DMS53 treated with DMSO at 0.1 percent for 48 hours (cell line): ENCODE measurements at regions not wholly inside any gene's neighbourhood (a gene's known extent, or its start where the extent isn't known, plus 50 kb on each side); places are given as distances from the start of the nearest gene placed in this dataset.

ENCODE experiments used
- DNase-seq: peaks from one replicate; lab custom pipeline; 2025; ENCODE audit not compliant: unreplicated experiment; lab: John Stamatoyannopoulos, UW

DNA sequence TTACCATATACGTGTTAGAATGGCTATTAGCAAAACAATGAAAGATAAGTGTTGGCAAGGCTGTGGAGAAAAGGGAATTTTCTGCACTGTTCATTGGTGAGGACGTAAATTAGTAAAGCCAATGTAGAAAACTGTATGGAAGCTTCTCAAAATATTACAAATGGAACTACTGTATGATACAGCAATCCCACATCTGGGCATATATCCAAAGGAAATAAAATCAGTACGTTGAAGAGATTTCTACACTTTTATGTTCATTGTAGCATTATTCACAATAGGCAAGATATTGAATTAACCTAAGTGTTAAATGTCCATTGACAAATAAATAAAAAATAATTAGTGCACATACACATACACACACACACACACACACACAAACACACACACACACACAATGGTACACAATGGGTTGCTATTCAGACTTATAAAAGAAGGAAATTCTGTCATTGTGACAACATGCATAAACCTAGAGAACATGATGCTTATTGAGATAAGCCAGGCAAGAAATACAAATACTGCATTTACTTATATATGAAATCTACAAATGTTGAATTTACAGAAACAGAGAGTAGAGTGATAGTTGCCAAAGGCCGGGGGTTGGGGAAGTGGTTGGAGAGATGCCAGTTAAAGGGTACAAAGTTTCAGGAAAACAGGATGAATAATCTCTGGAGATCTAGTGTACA lies 565.8 kb upstream of the LRRC4C start:
- no peak for DNase-seq

DNA sequence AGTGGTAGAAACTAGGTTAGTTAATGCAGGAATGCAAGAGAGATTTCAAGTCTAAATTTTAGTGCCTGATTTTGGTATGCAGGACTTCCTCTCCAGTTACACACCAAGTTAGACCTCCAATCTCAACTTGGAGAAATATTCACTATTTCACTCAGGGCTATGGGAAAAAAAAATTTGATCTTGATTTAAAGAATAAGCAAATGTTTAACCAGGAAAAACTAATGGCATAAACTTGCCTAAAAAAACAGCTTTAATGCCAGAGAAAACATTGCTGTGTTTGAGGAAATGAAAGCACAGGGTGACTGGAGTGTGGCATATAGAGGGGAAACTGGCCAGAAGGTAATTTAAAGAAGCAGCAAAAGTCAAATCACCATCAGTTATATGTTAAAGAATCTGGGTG lies 575.4 kb upstream of the LRRC4C start:
- DNase-seq, result no peak

DNA sequence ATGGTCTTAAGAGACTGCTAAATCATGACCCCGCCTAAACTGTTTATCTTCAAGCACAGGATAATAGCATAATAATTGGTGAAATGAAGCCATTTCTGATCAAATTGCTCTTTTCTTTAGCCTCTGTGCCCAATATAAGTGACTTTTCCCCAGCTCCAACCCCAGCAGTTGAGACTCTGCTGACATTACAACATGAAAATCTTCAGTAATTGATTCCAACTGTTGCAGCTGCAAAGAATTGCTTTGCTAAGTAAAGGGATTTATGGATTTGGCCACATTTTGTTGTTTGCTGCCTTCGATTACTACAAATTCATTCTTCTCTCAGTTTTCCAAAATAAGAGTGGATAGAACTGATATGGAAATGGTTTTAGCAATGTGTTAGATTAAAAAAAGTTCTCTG lies 576.7 kb upstream of the LRRC4C start:
- DNase-seq, result no peak

DNA sequence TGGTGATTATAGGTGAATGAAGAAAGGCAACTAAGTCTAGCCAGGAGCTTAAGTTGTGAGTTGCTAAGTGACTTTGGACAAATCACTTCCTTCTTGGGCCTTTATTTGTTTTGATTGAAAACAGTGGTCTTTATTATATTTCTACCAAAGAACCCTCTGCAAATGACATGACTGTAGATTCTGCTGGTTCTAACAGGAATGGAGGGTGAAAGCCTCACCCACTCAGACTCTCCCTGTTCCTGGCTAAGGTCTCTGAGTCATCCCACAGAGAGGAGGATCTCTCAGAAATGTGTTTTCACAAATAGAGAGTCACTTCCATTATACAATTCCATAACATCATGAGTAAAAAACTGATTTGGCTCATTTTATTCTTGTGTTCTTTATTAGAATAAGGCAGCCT lies 583.9 kb upstream of the LRRC4C start:
- no peak for DNase-seq

DNA sequence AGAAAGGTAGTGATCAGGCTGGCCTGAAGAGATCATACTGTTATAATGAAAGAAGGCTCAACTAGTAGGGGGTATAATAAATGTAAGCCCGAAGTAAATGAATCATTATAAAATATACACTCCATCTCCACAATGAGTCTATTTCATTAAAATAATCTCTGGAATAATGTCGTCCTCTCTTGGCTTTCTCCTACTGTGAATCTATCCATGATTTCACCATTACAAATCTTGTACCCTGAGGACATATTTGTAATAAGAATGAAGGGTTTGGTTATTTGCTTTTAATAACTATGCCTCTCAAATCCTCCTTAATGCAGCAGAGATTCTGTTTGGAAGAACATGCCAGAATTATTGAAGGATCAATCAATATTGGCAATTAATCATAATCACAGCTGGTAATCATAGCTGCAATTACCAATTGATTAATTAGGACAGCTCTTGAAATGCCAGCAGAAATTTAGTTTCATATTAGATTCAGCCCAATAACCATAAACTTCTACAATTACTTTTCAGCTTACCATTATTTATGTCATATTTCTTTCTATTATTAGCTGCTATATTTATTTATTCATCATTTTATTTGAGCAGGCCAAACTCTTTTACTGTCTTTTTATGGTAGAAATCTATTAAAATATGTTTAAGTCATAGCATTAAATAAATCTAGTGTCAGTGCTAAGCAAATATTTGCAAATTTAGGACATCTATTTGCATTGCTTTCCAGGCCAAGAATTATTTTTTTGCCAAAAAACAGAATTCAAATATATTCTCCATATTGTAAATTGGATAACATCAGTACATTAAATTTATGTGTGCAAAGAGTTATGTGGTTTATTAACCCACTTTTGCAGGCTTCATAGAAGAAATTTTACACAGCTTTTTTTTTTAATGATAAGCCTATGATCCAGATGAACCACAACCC lies 588.4 kb upstream of the LRRC4C start:
- DNase-seq, result no peak

DNA sequence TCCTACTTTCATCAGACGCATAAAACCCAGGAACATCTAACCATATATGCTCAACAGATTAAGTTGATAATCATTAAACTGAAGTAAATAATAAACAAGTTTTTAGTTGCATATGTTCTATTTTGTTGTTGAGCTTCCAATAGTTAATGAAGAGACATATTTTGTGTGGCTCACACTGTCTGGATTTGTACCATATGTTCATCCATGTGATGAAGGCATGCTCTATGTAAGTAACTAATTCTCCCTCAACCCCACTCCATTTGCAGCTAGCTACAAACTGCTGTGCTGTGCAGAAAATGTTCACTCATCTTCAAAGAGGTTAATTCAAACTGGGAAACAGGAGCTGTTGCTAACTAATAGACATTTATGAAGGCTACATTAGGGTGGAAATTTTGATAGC lies 589.7 kb upstream of the LRRC4C start:
- DNase-seq, result no peak

DNA sequence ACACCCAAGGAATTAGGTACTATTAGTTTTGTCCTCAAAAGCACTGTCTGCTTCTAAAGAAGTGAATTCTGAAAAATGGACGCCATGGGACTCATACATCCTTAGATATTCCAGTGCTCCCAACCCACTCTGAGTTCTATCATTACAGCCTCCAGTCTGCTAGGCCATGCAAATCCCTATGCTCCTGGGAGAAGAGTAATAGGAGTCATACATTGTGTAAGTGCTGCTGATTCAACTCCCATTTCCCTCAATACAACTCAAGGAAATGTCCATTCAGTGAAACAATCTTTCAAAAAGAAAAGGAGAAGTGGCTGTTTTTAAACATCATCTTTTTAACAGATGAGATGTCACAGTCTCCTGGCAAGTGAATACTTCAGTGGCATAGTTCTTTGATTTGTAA lies 590.2 kb upstream of the LRRC4C start:
- DNase-seq, result no peak

DNA sequence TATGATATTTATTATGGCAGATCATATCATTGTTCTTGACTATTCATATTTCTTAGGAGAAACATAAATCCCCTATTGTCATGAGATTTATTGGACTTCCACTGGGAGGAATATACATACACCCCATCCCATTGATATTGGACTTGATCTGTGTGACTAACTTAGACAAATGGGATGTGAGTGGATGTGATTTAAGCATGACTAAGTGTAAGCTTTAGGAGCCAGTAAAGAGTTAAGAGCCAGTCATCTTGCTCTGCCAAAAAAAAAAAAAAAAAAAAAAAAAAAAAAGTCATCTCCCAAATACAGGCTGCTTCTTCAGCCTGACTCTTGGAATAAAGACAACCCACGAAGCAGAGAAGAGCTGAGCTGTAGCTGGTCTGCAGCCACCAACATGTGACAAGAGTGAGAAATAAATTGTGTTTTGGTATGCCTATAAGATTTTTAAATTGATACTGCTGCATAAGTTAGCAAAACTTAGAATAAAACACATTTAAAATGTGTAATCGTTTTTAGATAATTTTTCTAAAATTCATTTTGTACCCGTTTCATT lies 595.0 kb upstream of the LRRC4C start:
- DNase-seq, result no peak

DNA sequence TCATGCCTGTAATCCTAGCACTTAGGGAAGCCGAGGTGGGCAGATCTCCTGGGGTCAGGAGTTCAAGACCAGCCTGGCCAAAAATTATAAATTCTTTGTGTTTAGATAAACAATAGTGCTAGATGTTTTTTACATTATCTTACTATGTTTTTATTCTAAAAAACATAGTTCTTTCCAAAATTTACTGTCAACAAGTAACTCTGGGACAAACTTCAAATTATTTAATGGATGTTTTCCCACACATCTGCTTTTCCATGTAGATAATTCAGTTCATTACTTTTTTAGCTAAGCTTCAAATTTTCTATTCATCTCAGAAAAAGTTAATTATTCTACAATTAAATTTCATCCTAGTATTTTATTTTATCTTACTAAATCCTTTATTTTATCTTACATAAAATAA lies 596.2 kb upstream of the LRRC4C start:
- no peak for DNase-seq

DNA sequence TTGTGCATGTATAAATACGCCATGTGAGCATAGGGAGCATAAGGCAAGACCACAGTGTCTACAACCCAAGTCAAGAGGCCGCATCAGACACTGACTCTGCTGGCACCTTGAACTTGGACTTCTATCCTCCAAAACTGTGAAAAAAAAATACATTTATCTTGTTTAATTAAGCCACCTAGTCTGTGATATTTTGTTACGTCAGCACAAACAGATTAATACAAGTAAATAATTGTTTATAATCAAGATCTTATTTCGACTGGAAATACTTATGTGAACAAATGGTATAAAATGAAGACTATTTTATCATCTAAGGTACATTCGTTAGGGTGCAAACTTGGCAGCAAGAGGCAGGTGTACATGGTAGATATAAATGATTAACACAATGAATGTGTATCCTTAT lies 599.3 kb upstream of the LRRC4C start:
- DNase-seq, result no peak

DNA sequence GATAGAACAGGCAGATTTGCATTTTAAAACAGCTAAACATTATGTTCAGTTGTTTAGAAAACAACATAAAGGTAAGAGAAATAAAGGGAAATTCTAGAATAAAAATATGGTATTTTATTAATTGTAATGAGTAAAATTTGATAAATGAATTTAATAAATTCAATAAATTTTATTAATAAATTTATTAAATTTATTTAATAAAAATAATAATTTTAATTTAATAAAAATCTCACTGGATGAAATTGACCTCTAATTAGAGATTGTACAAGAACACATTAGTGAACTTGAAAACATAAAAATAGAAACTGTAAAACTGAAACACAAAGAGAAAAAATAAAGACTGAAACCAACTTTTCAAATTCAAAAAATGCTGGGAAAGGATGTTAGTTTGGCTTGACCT lies 605.7 kb upstream of the LRRC4C start:
- no peak for DNase-seq

DNA sequence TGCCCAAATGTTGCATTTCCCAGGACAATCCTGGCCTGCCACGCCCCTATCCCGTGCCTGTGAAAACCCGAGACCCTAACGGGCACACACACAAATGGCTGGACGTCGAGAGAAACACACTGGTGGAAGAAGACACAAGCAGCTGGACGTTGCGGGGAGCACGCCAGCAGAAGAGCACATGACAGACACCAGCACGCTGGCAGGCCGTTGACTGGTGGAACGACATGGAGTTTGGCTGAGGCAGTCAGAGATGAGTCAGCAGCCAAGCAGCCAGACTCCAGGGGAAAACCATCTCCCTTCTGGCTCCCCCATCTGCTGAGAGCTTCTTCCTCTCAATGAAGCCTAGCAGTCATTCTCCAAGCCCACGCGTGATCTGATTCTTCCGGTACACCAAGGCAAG lies 606.7 kb upstream of the LRRC4C start:
- no peak for DNase-seq

DNA sequence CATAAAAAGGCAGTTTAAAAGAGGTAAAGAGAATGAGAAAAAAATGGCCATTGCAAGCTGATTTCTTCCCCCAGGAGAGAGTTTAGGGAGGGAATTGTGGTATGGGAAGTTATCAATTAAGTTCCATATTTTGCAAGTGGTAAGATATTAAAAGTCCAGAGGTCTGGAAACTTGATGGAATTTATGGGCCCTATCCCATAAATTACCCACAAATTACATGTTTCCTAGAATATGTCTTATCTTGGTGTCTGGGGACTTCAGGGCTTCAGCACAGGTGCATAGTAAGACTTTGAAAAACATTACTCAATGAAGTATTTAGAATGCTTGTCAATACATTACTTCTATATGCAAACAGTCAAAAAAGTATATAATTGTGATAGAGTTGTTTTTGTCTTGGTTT lies 614.9 kb upstream of the LRRC4C start:
- no peak for DNase-seq

DNA sequence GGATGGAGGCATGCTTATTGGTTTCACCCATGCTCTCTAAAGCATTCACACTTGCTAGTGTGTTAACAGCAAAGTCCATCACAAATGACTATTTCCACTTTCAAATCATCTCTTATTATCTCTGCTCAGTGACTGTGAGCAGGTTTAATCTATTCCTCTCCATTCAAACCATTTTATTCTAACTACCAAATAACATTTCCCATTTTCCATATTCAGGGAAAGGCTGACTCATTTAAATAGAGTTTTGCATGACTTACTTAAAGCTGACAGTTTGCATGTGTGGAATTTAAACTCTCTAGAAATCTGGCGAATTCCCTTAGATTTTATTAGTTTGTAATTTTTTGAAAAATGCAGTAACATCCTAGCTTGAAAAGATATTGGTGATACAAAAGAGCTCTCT lies 615.7 kb upstream of the LRRC4C start:
- no peak for DNase-seq

DNA sequence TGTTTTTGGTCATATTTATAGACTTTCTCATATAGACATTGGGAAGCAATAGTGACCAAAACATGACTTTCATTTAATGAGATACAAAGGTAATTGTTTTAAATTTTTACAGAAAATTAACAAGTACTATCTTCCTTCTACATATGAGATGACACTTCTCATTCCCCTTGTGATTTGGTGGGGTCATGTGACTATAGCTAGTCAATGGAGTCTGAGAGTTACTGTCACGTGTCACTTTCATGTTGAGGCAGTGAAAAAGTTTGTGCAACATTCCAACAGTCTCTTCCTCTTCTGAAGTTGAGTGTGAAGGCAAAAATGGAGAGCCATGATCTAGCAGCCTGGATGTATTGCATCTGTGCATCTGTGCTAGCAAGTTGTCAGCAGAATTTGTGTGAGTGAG lies 618.3 kb upstream of the LRRC4C start:
- DNase-seq, result no peak

DNA sequence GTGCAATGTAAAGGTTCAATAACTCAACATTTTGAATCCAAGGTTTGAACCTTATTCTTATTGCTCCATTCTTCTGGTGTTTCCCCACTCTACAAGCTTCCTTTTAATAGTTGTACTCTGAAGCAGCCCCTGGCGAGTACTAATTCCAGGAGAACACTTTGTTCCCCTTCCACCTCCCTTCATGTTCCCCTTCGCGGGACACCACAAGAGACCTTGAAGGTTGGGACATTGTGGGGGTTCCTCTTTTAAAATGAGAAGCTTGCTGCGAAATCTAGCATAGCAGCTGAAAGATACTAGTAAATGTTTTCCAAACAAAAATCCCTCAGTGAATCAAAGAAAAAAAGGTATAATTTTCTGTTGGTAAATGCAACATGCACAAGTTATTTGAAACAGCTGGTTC lies 626.3 kb upstream of the LRRC4C start:
- DNase-seq, result no peak

DNA sequence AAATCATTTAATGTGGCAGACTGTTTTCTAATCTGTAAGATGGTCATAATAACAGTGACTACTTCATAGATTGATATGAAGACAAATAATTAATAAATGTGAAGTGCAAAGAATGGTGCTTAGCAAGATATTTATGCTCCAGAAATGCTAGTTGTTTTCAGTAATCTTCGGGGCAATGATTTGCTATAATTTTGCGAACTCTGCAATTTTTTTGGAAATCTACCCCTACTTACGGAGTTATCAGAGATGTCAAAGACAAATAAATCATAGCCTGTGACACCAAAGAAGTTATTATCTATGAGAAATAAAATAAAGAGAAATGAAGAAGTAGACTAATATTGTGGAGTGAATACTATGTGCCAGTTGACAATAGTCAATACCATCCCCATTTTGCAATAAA lies 634.1 kb upstream of the LRRC4C start:
- DNase-seq, result no peak

DNA sequence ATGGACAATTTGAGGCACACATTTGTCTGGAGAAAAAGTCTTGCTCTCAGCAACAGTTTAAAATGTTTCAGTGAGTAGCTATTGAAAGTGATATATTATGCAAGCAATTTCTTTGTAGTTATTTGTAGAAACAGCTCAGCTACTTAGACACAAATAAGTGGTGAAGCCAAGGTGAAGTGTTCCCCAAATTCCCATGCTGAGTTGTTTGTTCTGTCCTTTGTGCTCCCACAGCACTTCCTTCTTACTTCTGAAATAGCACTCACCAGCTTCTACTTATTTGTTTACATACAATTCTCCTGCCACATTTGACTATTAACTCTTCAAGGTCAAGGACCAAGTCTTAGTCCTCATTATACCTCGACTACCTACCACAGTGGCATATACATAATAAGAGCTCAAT lies 638.6 kb upstream of the LRRC4C start:
- no peak for DNase-seq

DNA sequence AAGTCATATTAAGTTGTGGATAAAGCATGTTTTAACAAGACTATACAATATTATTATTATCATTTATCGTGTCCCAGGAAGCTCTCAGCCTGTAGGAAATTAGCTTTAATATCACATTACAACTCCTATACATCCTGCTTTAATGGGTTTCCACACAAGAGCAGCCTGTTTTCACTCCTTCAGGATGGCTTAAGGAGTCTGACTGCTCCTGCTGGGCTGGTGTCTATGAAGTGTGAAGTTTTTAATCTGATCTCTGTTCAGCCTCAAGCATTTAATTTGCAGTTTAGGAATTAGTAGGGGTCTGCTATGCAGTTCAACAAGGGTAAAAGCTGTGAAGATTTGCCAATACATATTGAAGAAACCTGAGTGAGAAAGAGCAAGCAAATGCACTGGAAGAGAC lies 653.4 kb upstream of the LRRC4C start:
- DNase-seq, result no peak

DNA sequence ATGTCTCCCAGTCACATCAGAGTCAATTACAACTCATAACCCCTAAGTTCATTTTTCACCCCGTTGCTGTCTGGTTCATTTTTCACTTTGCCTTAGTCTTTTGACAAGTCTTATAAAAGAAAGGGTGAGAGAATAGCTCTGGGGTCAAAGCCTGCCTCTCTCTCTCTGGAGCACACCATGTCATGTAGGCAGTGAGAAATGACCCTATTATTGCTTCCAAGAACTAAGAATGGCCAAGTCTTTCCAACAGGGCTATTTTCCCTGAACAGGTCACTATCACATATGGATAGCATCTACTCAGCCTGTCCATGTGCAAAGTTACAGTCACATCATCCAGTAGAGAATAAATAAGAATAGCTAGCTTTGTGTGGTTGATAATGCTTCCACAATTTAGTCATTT lies 655.5 kb upstream of the LRRC4C start:
- DNase-seq, result no peak

DNA sequence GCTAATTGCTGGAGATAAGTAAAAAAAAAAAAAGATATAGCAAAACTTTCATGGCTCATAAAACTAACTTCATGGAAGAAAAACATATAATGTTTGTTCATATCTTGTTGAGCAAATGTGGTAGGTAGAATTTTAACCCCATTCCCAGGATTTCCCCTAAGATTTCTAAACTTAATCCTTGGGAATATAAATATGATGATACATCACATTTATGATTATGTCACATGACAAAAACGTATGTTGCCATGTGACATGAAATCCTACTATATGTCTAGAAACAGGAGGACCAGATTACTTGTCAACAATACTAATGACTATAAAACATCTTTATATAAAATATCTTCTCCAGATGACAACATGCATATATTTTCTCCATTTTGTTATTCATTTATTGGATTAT lies 679.0 kb upstream of the LRRC4C start:
- no peak for DNase-seq

DNA sequence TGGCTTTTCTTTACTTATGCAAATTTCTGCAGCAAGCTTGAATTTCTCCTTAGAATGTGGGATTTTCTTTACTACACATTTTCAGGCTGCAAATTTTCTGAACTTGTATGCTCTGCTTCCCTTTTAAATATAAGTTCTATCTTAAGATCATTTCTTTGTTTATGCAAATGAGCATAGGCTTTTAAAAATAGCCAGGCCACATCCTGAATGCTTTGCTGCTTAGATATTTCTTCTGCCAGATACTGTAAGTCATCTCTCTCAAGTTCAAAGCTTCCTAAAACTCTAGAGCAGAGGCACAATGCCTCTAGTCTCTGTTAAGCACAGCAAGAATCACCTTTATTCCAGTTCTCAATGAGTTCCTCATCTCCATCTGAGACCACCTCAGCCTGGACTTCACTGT lies 685.9 kb upstream of the LRRC4C start:
- no peak for DNase-seq
